Panc1 (cell line): ENCODE measurements at regions not wholly inside any gene's neighbourhood (a gene's known extent, or its start where the extent isn't known, plus 50 kb on each side); places are given as distances from the start of the nearest gene placed in this dataset.

Source experiments
- ATAC-seq: fragments of 200-7000 bp; cut with Tn5 transposase; 2 replicates; pipeline ENCODE4 v1.9.1; 2020; ENCODE audit warnings: mild to moderate bottlenecking, moderate library complexity
- BruUV-seq: library from RNA; stranded (reverse); fragments of 400-500 nt; replicated peaks from 2 replicates; lab custom pipeline; 2021; lab: Mats Ljungman, UMichigan
- CTCF ChIA-PET: fragments of 300-600 bp; sonication (Branson Sonifier 250); formaldehyde crosslinking; loops from one replicate; lab custom pipeline; 2022; ENCODE audit warnings: antibody characterized with exemption; lab: Charles Lee
- POLR2A ChIA-PET: fragments of 300-600 bp; sonication (Branson Sonifier 250); formaldehyde crosslinking; loops from one replicate; lab custom pipeline; 2022; ENCODE audit warnings: antibody characterized with exemption; lab: Charles Lee
- DNase-seq: peaks from one replicate; pipeline ENCODE4 v3.0.0-alpha.2; 2010; ENCODE audit warnings: low read depth, low spot score
- H3K27ac ChIP-seq: 2 replicates; pipeline ENCODE4 v1.5.1; 2011; ENCODE audit warnings: mild to moderate bottlenecking, low read length, inconsistent platforms
- H3K27me3 ChIP-seq: fragments of 200-500 bp; sonication (Bioruptor generic); 2 replicates; pipeline ENCODE4 v1.6.0; 2014; ENCODE audit warnings: low read length, inconsistent platforms; ENCODE audit not compliant: control insufficient read depth, insufficient read depth
- H3K36me3 ChIP-seq: fragments of 200-500 bp; sonication (Bioruptor generic); 2 replicates; pipeline ENCODE4 v1.5.1; 2014; ENCODE audit warnings: inconsistent platforms, mild to moderate bottlenecking, low read length, moderate library complexity; ENCODE audit not compliant: control insufficient read depth, insufficient read depth
- H3K4me1 ChIP-seq: 2 replicates; pipeline ENCODE4 v1.5.1; 2011; ENCODE audit warnings: inconsistent platforms, mild to moderate bottlenecking, low read length, moderate library complexity; ENCODE audit not compliant: control insufficient read depth, insufficient read depth
- H3K4me3 ChIP-seq, 2 experiments: 2 replicates each; pipeline ENCODE4 v1.5.1; 2011 to 2012; ENCODE audit warnings: low read depth in 2 of 2, low read length in 2 of 2, mild to moderate bottlenecking in 2 of 2, inconsistent platforms in 1 of 2, moderate library complexity in 1 of 2
- H3K9me3 ChIP-seq: fragments of 200-500 bp; sonication (Bioruptor generic); 2 replicates; pipeline ENCODE4 v1.5.1; 2014; ENCODE audit warnings: low read depth, mild to moderate bottlenecking, inconsistent platforms, low read length, moderate library complexity; ENCODE audit not compliant: control insufficient read depth, insufficient read depth
- CTCF ChIP-seq: fragments of 450-650 bp; IDR thresholded peaks from 2 replicates; pipeline ENCODE4 v1.5.1; 2017; ENCODE audit warnings: mild to moderate bottlenecking
- POLR2AphosphoS5 ChIP-seq: IDR thresholded peaks from 2 replicates; pipeline ENCODE4 v1.6.1; 2012; ENCODE audit warnings: mild to moderate bottlenecking, low read depth, low read length, moderate library complexity
- REST ChIP-seq, 2 experiments: IDR thresholded peaks; 2 replicates each; pipeline ENCODE4 v1.6.1; 2011 to 2012; ENCODE audit warnings: low read depth in 2 of 2, control low read depth in 1 of 2, low read length in 1 of 2, mild to moderate bottlenecking in 1 of 2, moderate library complexity in 1 of 2; ENCODE audit not compliant: insufficient read depth in 1 of 2
- SIN3A ChIP-seq: IDR thresholded peaks from 2 replicates; pipeline ENCODE4 v1.6.1; 2012; ENCODE audit warnings: low read depth, mild to moderate bottlenecking, low read length, moderate library complexity, borderline replicate concordance; ENCODE audit not compliant: insufficient read depth
- TCF7L2 ChIP-seq: IDR thresholded peaks from 2 replicates; pipeline ENCODE4 v1.6.1; 2011; ENCODE audit warnings: mild to moderate bottlenecking, low read depth, low read length, inconsistent platforms
- in situ Hi-C: cut with HindIII; loops from 2 replicates; pipeline ENCODE4 v1.10.0; 2016; ENCODE audit warnings: low sequenced_read_pairs, low pct_unique_long_range_greater_than_20kb
- intact Hi-C: fragments of 100-400 bp; cut with micrococcal nuclease; formaldehyde crosslinking; loops from one replicate; pipeline ENCODE4 v1.10.0; 2022; ENCODE audit not compliant: unreplicated experiment

GRCh38 chr20:43284486-43284885 is 94.8 kb upstream of the PTPRT start:
- Histone ChIP-seq H3K4me3 (no peak overlapping the region), H3K36me3 (no peaks in the 10 kb centered on the region), H3K9me3 (no peaks in the 10 kb centered on the region), H3K4me1 (no peaks in the 10 kb centered on the region), H3K27me3 (no peaks in the 10 kb centered on the region), H3K27ac (no peak overlapping the region)
- TF ChIP-seq CTCF (no peak), REST (IDR thresholded peaks at IDR 0.05; ENCODE audit: insufficient read depth in 1 of 2, low read depth in 2 of 2, low read length in 1 of 2) (no peak), POLR2AphosphoS5 (no peak), TCF7L2 (no peak), SIN3A (no peak)
- CTCF ChIA-PET: no interaction called here
- in situ Hi-C loops: no loop called here
- DNase-seq: no peak
- no peak for ATAC-seq
- no TSS peak for BruUV-seq
- intact Hi-C loops: no loop called here
- POLR2A ChIA-PET: no interaction called here

- H3K9me3 ChIP-seq: no peaks in the 10 kb centered on the region
- POLR2A ChIA-PET: no interaction called here
- H3K27ac ChIP-seq: no peak overlapping the region
- no peak for DNase-seq
- TF ChIP-seq REST (IDR thresholded peaks at IDR 0.05; ENCODE audit: insufficient read depth in 1 of 2, low read depth in 2 of 2, low read length in 1 of 2) (no peak), SIN3A (no peak), POLR2AphosphoS5 (no peak), TCF7L2 (no peak), CTCF (no peak)
- H3K4me1 ChIP-seq: no peaks in the 10 kb centered on the region
- H3K27me3 ChIP-seq: no peaks in the 10 kb centered on the region
- in situ Hi-C loops (no loop called here), intact Hi-C loops (no loop called here)
- ATAC-seq: no peak
- CTCF ChIA-PET: no interaction called here
- no peaks in the 10 kb centered on the region for H3K36me3 ChIP-seq
- H3K4me3 ChIP-seq: no peak overlapping the region
- no TSS peak for BruUV-seq
These were observed 93.4 kb upstream of the PTPRT start for GRCh38 chr20:43283126-43283525.
